ENCODE measurements at regions not wholly inside any gene's neighbourhood (a gene's known extent, or its start where the extent isn't known, plus 50 kb on each side); places are given as distances from the start of the nearest gene placed in this dataset.

DNA sequence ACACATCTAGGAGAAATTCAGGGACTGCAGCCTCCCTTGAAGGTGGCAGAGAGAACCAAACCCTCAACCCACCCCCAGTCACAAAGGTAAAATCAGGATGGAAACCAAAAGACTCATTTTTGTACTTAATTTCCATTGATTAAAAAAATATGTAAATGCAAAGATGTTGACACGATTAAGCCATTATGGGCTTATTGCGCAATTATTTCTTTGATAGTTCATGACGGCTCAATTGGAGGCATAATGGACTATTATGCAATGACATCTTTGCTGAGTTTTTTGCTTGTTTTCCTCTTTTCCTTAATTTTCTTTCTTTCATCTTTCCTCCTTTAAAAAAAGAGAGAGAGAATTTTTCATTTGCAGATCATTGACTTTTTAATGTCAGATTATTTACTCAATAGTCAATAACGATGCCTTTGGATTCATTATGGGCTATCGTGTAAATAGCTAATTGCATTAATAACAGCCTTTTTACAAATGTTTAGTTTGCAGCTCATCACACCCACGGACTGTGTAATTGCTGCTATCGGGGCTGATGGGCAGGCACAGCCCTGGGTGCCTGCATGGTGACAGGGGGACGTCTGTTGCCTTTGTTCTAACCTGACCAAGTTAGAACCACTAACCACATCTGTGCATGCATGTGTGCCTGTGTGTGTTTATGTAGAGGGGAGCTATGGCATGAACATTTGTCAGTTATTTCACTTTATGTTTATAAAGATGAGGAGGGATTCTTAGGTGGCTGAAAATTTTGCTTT is 482.4 kb upstream of the TSHZ3 start:
- TF ChIP-seq, protein P1, sequence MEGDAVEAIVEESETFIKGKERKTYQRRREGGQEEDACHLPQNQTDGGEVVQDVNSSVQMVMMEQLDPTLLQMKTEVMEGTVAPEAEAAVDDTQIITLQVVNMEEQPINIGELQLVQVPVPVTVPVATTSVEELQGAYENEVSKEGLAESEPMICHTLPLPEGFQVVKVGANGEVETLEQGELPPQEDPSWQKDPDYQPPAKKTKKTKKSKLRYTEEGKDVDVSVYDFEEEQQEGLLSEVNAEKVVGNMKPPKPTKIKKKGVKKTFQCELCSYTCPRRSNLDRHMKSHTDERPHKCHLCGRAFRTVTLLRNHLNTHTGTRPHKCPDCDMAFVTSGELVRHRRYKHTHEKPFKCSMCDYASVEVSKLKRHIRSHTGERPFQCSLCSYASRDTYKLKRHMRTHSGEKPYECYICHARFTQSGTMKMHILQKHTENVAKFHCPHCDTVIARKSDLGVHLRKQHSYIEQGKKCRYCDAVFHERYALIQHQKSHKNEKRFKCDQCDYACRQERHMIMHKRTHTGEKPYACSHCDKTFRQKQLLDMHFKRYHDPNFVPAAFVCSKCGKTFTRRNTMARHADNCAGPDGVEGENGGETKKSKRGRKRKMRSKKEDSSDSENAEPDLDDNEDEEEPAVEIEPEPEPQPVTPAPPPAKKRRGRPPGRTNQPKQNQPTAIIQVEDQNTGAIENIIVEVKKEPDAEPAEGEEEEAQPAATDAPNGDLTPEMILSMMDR (IDR thresholded peaks at IDR 0.05; ENCODE audit: low read length): no peak
- TF ChIP-seq EZH2 (optimal IDR thresholded peaks at IDR 0.05; ENCODE audit: low read depth, low read length): no peak

Data from MM.1S (cell line).